ENCODE measurements at regions not wholly inside any gene's neighbourhood (a gene's known extent, or its start where the extent isn't known, plus 50 kb on each side); places are given as distances from the start of the nearest gene placed in this dataset.

GRCh38 chr13:110062077-110062776 lies 244.7 kb downstream of the COL4A1 start:
- BruUV-seq (replicated peaks), result no TSS peak
- H3K36me3 Mint-ChIP-seq (ENCODE audit: insufficient read depth, unreplicated experiment), result no peaks in the 10 kb centered on the region
- TF ChIP-seq, protein P1, sequence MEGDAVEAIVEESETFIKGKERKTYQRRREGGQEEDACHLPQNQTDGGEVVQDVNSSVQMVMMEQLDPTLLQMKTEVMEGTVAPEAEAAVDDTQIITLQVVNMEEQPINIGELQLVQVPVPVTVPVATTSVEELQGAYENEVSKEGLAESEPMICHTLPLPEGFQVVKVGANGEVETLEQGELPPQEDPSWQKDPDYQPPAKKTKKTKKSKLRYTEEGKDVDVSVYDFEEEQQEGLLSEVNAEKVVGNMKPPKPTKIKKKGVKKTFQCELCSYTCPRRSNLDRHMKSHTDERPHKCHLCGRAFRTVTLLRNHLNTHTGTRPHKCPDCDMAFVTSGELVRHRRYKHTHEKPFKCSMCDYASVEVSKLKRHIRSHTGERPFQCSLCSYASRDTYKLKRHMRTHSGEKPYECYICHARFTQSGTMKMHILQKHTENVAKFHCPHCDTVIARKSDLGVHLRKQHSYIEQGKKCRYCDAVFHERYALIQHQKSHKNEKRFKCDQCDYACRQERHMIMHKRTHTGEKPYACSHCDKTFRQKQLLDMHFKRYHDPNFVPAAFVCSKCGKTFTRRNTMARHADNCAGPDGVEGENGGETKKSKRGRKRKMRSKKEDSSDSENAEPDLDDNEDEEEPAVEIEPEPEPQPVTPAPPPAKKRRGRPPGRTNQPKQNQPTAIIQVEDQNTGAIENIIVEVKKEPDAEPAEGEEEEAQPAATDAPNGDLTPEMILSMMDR (IDR thresholded peaks at IDR 0.05; ENCODE audit: unreplicated experiment), result no peak
- H3K27ac Mint-ChIP-seq (ENCODE audit: unreplicated experiment), result no peak overlapping the region
- H3K9me3 Mint-ChIP-seq (ENCODE audit: low read depth, unreplicated experiment), result no peaks in the 10 kb centered on the region
- DNase-seq, result no peak
- no peaks in the 10 kb centered on the region for H3K4me1 Mint-ChIP-seq (ENCODE audit: low read depth, unreplicated experiment)
- H3K4me3 Mint-ChIP-seq (ENCODE audit: low read depth, unreplicated experiment), result no peak overlapping the region
- H3K27me3 Mint-ChIP-seq (ENCODE audit: unreplicated experiment), result no peaks in the 10 kb centered on the region
- intact Hi-C loops (cut with micrococcal nuclease; ENCODE audit: unreplicated experiment), result no loop called here
- CTCF ChIA-PET, result no interaction called here

GRCh38 chr13:110061270-110061669 lies 245.7 kb downstream of the COL4A1 start:
- DNase-seq, result no peak
- TF ChIP-seq, protein P1 (IDR thresholded peaks at IDR 0.05; ENCODE audit: unreplicated experiment), result no peak
- H3K9me3 Mint-ChIP-seq (ENCODE audit: low read depth, unreplicated experiment), result no peaks in the 10 kb centered on the region
- H3K36me3 Mint-ChIP-seq (ENCODE audit: insufficient read depth, unreplicated experiment), result no peaks in the 10 kb centered on the region
- no peak overlapping the region for H3K27ac Mint-ChIP-seq (ENCODE audit: unreplicated experiment)
- CTCF ChIA-PET, result no interaction called here
- H3K4me3 Mint-ChIP-seq (ENCODE audit: low read depth, unreplicated experiment), result no peak overlapping the region
- no peaks in the 10 kb centered on the region for H3K27me3 Mint-ChIP-seq (ENCODE audit: unreplicated experiment)
- BruUV-seq (replicated peaks), result no TSS peak
- no peaks in the 10 kb centered on the region for H3K4me1 Mint-ChIP-seq (ENCODE audit: low read depth, unreplicated experiment)
- intact Hi-C loops (cut with micrococcal nuclease; ENCODE audit: unreplicated experiment), result no loop called here

DNA sequence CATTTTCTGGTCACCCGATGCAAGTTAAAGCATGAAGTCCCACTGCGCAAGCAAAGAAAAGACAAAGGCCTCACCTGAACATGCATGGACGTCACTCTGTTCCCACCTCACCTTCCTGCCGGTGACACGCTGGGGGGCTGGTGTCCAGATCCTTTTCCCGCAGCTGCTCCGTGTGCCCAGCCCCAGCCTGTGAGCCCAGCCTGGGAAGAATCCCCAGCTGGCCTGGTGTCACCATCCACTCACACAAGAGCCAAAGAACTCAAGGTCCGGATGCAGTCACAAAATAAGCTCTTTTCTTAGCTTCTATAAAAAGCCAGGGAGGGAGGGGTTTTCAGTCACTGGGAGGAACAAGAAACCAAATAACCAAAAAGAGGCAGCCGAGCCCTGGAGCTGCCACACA lies 249.9 kb downstream of the COL4A1 start:
- no peaks in the 10 kb centered on the region for H3K4me1 Mint-ChIP-seq (ENCODE audit: low read depth, unreplicated experiment)
- H3K27me3 Mint-ChIP-seq (ENCODE audit: unreplicated experiment), result no peaks in the 10 kb centered on the region
- no peaks in the 10 kb centered on the region for H3K36me3 Mint-ChIP-seq (ENCODE audit: insufficient read depth, unreplicated experiment)
- H3K27ac Mint-ChIP-seq (ENCODE audit: unreplicated experiment), result no peak overlapping the region
- BruUV-seq (replicated peaks), result no TSS peak
- CTCF ChIA-PET, result no interaction called here
- TF ChIP-seq, protein P1 (IDR thresholded peaks at IDR 0.05; ENCODE audit: unreplicated experiment), result no peak
- intact Hi-C loops (cut with micrococcal nuclease; ENCODE audit: unreplicated experiment), result no loop called here
- DNase-seq, result no peak
- no peaks in the 10 kb centered on the region for H3K9me3 Mint-ChIP-seq (ENCODE audit: low read depth, unreplicated experiment)
- H3K4me3 Mint-ChIP-seq (ENCODE audit: low read depth, unreplicated experiment), result no peak overlapping the region

GRCh38 chr13:110056640-110057039 lies 250.3 kb downstream of the COL4A1 start:
- BruUV-seq (replicated peaks), result no TSS peak
- DNase-seq, result no peak
- H3K27me3 Mint-ChIP-seq (ENCODE audit: unreplicated experiment), result no peaks in the 10 kb centered on the region
- CTCF ChIA-PET, result no interaction called here
- TF ChIP-seq, protein P1 (IDR thresholded peaks at IDR 0.05; ENCODE audit: unreplicated experiment), result no peak
- intact Hi-C loops (cut with micrococcal nuclease; ENCODE audit: unreplicated experiment), result no loop called here
- no peaks in the 10 kb centered on the region for H3K4me1 Mint-ChIP-seq (ENCODE audit: low read depth, unreplicated experiment)
- no peak overlapping the region for H3K4me3 Mint-ChIP-seq (ENCODE audit: low read depth, unreplicated experiment)
- H3K27ac Mint-ChIP-seq (ENCODE audit: unreplicated experiment), result no peak overlapping the region
- H3K36me3 Mint-ChIP-seq (ENCODE audit: insufficient read depth, unreplicated experiment), result no peaks in the 10 kb centered on the region
- no peaks in the 10 kb centered on the region for H3K9me3 Mint-ChIP-seq (ENCODE audit: low read depth, unreplicated experiment)

All from Calu3 (cell line).